Astrocyte (in vitro differentiated cells and primary cell): ENCODE measurements at regions not wholly inside any gene's neighbourhood (a gene's known extent, or its start where the extent isn't known, plus 50 kb on each side); places are given as distances from the start of the nearest gene placed in this dataset.

Experiments
- CTCF ChIP-seq: IDR thresholded peaks from 2 replicates; pipeline ENCODE4 v1.5.1; 2011; ENCODE audit warnings: low read depth, mild to moderate bottlenecking, inconsistent platforms, low read length, moderate library complexity; ENCODE audit not compliant: insufficient read depth
- EZH2 ChIP-seq: IDR thresholded peaks from 2 replicates; pipeline ENCODE4 v1.6.1; 2012; ENCODE audit warnings: mild to moderate bottlenecking, low read length, inconsistent platforms; ENCODE audit not compliant: insufficient read depth

GRCh38 chr5:92809855-92810465 lies 771.1 kb downstream of the NR2F1-AS1 start:
- TF ChIP-seq CTCF (no peak), EZH2 (no peak)
